Immature natural killer cell (primary cell): ENCODE measurements at regions not wholly inside any gene's neighbourhood (a gene's known extent, or its start where the extent isn't known, plus 50 kb on each side); places are given as distances from the start of the nearest gene placed in this dataset.

Experiments
- DNase-seq, 3 donors: peaks; one replicate each; pipeline ENCODE4 v3.0.0; 2022; ENCODE audit warnings: mixed read lengths in 1 of 3
- H3K27ac Mint-ChIP-seq, 6 donors: one replicate each; pipeline ENCODE4 v1.8.0; 2020; ENCODE audit warnings: mixed read lengths in 6 of 6, mild to moderate bottlenecking in 5 of 6, inconsistent platforms in 4 of 6, moderate library complexity in 3 of 6
- H3K27me3 Mint-ChIP-seq, 3 donors: one replicate each; pipeline ENCODE4 v1.8.0; 2020 to 2021; ENCODE audit warnings: low read depth in 3 of 3, mild to moderate bottlenecking in 3 of 3, mixed read lengths in 3 of 3, moderate library complexity in 3 of 3, inconsistent platforms in 1 of 3
- H3K36me3 Mint-ChIP-seq, 3 donors: one replicate each; pipeline ENCODE4 v1.8.0; 2020; ENCODE audit warnings: mixed read lengths in 3 of 3, inconsistent platforms in 2 of 3, mild to moderate bottlenecking in 2 of 3
- H3K4me1 Mint-ChIP-seq, 2 donors: one replicate each; pipeline ENCODE4 v1.8.0; 2020; ENCODE audit warnings: inconsistent platforms in 2 of 2, mild to moderate bottlenecking in 2 of 2, mixed read lengths in 2 of 2, moderate library complexity in 1 of 2
- H3K4me3 Mint-ChIP-seq, 5 donors: one replicate each; pipeline ENCODE4 v1.8.0; 2020; ENCODE audit warnings: mild to moderate bottlenecking in 5 of 5, mixed read lengths in 5 of 5, inconsistent platforms in 3 of 5, moderate library complexity in 3 of 5
- H3K9me3 Mint-ChIP-seq, 6 donors: one replicate each; pipeline ENCODE4 v1.8.0; 2020; ENCODE audit warnings: mild to moderate bottlenecking in 6 of 6, mixed read lengths in 6 of 6, inconsistent platforms in 4 of 6, moderate library complexity in 3 of 6

DNA sequence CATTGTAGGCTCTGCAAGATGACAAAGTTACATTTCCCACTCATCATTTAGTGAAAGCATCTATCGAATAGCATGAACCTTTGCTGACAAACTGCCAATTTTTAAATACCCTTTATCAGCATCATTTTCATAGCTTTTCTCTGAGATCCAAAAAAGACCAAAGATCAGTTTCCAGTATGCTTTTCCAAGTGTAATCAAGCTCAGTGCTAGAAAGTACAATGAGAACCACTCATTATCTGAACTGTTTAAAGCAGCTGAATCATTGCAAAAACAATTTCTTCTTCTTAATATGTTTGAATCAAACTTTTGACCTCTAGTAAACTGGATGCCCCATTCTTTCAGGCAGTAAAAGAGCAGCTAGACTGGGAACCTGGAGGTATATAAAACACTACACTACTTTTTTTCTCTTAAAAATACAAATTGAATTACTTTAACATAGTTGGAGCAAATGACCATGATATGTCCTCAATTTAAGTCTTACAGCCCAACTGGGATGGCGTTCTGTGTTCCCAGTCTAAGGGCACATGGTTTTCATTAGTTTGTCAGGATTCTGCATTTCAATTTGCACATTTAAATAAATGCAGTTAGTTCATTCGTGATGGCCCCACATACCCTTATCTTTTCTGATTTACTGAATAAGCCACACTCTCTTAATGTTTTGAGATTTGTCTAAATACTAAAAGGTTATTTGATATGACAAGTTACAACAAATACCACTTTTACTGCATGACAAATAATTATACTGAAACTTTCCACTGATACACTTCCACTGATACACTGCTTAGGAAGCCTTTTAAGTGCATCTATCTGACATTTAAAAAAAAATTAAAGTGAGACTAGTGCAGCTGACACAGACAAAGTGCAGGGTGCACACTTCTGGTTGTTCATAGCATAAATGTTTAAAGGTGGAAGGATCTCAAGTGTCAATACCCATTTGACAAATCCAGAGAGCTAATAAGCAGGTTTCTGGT is 146.0 kb upstream of the FRMD4B start:
- no peak for DNase-seq
- H3K4me3 Mint-ChIP-seq = no peak overlapping the region
- peaks cover 0 to 3% (median 0%) of the 10 kb centered on the region in 6 donors for H3K9me3 Mint-ChIP-seq
- H3K27me3 Mint-ChIP-seq = peaks cover 0 to 2% (median 1%) of the 10 kb centered on the region in 3 donors
- H3K36me3 Mint-ChIP-seq = no peaks in the 10 kb centered on the region
- H3K27ac Mint-ChIP-seq = no peak overlapping the region
- H3K4me1 Mint-ChIP-seq = no peaks in the 10 kb centered on the region

GRCh38 chr3:69530554-69530953 is 144.7 kb upstream of the FRMD4B start:
- H3K9me3 Mint-ChIP-seq = peaks cover 0 to 2% (median 0%) of the 10 kb centered on the region in 6 donors
- no peak overlapping the region for H3K4me3 Mint-ChIP-seq
- no peaks in the 10 kb centered on the region for H3K4me1 Mint-ChIP-seq
- H3K36me3 Mint-ChIP-seq = no peaks in the 10 kb centered on the region
- peaks cover 0 to 2% (median 2%) of the 10 kb centered on the region in 3 donors for H3K27me3 Mint-ChIP-seq
- H3K27ac Mint-ChIP-seq = no peak overlapping the region
- DNase-seq = no peak

GRCh38 chr3:69527498-69527897 is 141.6 kb upstream of the FRMD4B start:
- Mint-ChIP-seq H3K4me3 (no peak overlapping the region), H3K27ac (no peak overlapping the region), H3K4me1 (no peaks in the 10 kb centered on the region), H3K27me3 (peaks cover 0 to 2% (median 2%) of the 10 kb centered on the region in 3 donors), H3K36me3 (no peaks in the 10 kb centered on the region), H3K9me3 (no peaks in the 10 kb centered on the region)
- no peak for DNase-seq

- Mint-ChIP-seq H3K27me3 (peaks cover under 1 to 2% (median 2%) of the 10 kb centered on the region in 3 donors), H3K9me3 (no peaks in the 10 kb centered on the region), H3K36me3 (no peaks in the 10 kb centered on the region), H3K4me3 (no peak overlapping the region), H3K4me1 (no peaks in the 10 kb centered on the region), H3K27ac (no peak overlapping the region)
- DNase-seq = no peak
Observed at GRCh38 chr3:69524816-69525215, 138.9 kb upstream of the FRMD4B start.

GRCh38 chr3:69521286-69521685 is 135.4 kb upstream of the FRMD4B start:
- no peaks in the 10 kb centered on the region for H3K36me3 Mint-ChIP-seq
- no peak overlapping the region for H3K27ac Mint-ChIP-seq
- no peak for DNase-seq
- peaks cover 0 to 2% (median 0%) of the 10 kb centered on the region in 3 donors for H3K27me3 Mint-ChIP-seq
- H3K9me3 Mint-ChIP-seq = peaks cover 0 to 3% (median 0%) of the 10 kb centered on the region in 6 donors
- no peaks in the 10 kb centered on the region for H3K4me1 Mint-ChIP-seq
- H3K4me3 Mint-ChIP-seq = no peak overlapping the region

- no peaks in the 10 kb centered on the region for H3K4me1 Mint-ChIP-seq
- H3K36me3 Mint-ChIP-seq = no peaks in the 10 kb centered on the region
- H3K9me3 Mint-ChIP-seq = peaks cover 0 to 8% (median 0%) of the 10 kb centered on the region in 6 donors
- peaks cover 2 to 3% (median 3%) of the 10 kb centered on the region in 3 donors for H3K27me3 Mint-ChIP-seq
- H3K27ac Mint-ChIP-seq = no peak overlapping the region
- H3K4me3 Mint-ChIP-seq = no peak overlapping the region
- no peak for DNase-seq
Observed at GRCh38 chr3:69511361-69511760, 125.5 kb upstream of the FRMD4B start.

- peaks cover 2 to 3% (median 3%) of the 10 kb centered on the region in 3 donors for H3K27me3 Mint-ChIP-seq
- DNase-seq = no peak
- no peaks in the 10 kb centered on the region for H3K36me3 Mint-ChIP-seq
- H3K27ac Mint-ChIP-seq = no peak overlapping the region
- no peaks in the 10 kb centered on the region for H3K4me1 Mint-ChIP-seq
- H3K9me3 Mint-ChIP-seq = peaks cover 0 to 8% (median 0%) of the 10 kb centered on the region in 6 donors
- H3K4me3 Mint-ChIP-seq = no peak overlapping the region
Observed at GRCh38 chr3:69510481-69511030, 124.7 kb upstream of the FRMD4B start.

- no peak for DNase-seq
- peaks cover 3 to 4% (median 3%) of the 10 kb centered on the region in 3 donors for H3K27me3 Mint-ChIP-seq
- H3K4me3 Mint-ChIP-seq = no peak overlapping the region
- no peaks in the 10 kb centered on the region for H3K36me3 Mint-ChIP-seq
- no peaks in the 10 kb centered on the region for H3K4me1 Mint-ChIP-seq
- H3K9me3 Mint-ChIP-seq = peaks cover 0 to 8% (median 0%) of the 10 kb centered on the region in 6 donors
- no peak overlapping the region for H3K27ac Mint-ChIP-seq
Observed at GRCh38 chr3:69509288-69509687, 123.4 kb upstream of the FRMD4B start.

DNA sequence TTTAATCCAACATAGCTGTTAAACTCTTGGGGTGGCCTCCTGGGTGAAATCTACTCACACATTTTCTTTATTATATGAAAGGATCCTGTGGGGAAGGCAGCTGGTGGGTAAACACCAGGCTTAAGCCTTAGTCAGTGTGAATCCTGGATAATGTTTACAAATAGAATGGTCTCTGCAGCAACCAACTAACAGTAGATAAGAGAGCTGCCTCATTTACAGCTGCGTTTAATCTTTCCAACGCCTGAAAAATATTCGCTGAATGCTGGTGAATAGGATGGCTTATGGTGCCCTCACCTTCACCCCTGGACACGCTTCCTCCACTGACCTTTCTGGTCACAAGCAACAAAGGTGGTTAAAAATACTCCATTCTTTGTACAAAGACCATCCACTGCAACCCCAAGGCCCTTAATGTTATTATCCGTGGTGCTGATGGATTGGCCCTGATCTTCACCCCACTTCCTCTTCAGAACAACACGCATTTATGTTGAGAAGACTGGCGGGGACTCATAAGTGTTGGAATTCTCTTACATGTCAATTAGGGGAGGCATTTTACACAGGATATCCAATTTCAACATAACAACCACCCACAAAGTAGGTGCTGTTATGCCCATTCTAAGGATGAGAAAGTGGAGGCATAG is 120.0 kb upstream of the FRMD4B start:
- H3K4me3 Mint-ChIP-seq = no peak overlapping the region
- no peak for DNase-seq
- H3K4me1 Mint-ChIP-seq = no peaks in the 10 kb centered on the region
- H3K27ac Mint-ChIP-seq = no peak overlapping the region
- H3K27me3 Mint-ChIP-seq = peaks cover 3 to 5% (median 3%) of the 10 kb centered on the region in 3 donors
- peaks cover 0 to 7% (median 0%) of the 10 kb centered on the region in 6 donors for H3K9me3 Mint-ChIP-seq
- H3K36me3 Mint-ChIP-seq = no peaks in the 10 kb centered on the region

DNA sequence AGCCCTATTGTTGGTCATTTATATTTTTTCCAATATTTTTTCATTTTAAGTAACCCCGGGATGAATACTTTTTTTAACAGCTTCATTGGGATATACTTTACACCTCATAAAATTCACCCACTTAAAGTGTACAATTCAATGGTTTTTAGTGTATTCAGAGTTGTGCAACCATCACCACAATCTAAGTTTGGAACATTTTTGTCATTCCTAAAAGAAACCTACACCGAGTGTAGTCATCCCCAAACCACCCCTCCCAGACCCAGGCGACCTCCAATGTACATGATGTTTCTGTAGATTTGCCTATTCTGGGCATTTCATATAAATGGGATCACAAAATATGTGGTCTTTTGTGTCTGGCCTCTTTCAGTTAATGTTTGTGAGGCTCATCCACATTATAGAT is 118.3 kb upstream of the FRMD4B start:
- H3K9me3 Mint-ChIP-seq = peaks cover 0 to 9% (median 0%) of the 10 kb centered on the region in 6 donors
- no peak overlapping the region for H3K27ac Mint-ChIP-seq
- H3K36me3 Mint-ChIP-seq = no peaks in the 10 kb centered on the region
- H3K4me1 Mint-ChIP-seq = no peaks in the 10 kb centered on the region
- DNase-seq = no peak
- no peak overlapping the region for H3K4me3 Mint-ChIP-seq
- peaks cover under 1 to 8% (median 1%) of the 10 kb centered on the region in 3 donors for H3K27me3 Mint-ChIP-seq

- no peak for DNase-seq
- Mint-ChIP-seq H3K4me3 (no peak overlapping the region), H3K36me3 (no peaks in the 10 kb centered on the region), H3K27me3 (peaks cover 0 to 11% (median 8%) of the 10 kb centered on the region in 3 donors), H3K27ac (no peak overlapping the region), H3K4me1 (no peaks in the 10 kb centered on the region), H3K9me3 (peaks cover 0 to 10% (median 0%) of the 10 kb centered on the region in 6 donors)
Observed at GRCh38 chr3:69500604-69501003, 114.7 kb upstream of the FRMD4B start.

DNA sequence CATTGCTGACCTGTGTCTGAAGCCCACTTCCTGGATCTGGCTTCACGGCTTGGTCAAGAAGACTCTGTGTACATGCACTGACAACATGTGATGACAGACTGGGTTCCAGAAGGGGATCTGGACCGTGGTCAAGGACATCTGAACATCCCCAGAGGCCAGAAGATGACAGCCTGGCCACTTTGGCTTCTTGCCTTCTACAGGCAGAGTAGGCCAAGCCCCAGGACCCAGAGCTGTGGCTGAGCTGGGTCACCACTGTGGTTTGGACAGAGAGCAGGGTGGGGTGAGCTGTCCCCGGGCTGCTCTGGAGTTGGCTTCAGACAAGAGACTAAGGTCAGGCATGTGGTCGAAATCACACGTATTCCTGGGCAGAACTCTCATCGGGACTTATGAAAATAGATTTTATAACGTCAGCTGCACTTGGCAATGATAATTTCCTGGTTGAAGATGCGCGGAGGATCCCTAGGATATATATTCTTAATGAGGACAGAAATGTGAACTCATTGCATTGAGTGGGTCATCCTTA is 114.1 kb upstream of the FRMD4B start:
- Mint-ChIP-seq H3K27me3 (peaks cover 3 to 11% (median 8%) of the 10 kb centered on the region in 3 donors), H3K9me3 (peaks cover 0 to 10% (median 0%) of the 10 kb centered on the region in 6 donors), H3K36me3 (no peaks in the 10 kb centered on the region), H3K4me3 (no peak overlapping the region), H3K4me1 (no peaks in the 10 kb centered on the region), H3K27ac (no peak overlapping the region)
- no peak for DNase-seq

GRCh38 chr3:69499422-69499821 is 113.5 kb upstream of the FRMD4B start:
- Mint-ChIP-seq H3K36me3 (no peaks in the 10 kb centered on the region), H3K27me3 (peaks cover 4 to 9% (median 8%) of the 10 kb centered on the region in 3 donors)

More at GRCh38 chr3:69499422-69499821, 113.5 kb upstream of the FRMD4B start:
- Mint-ChIP-seq H3K4me1 (no peaks in the 10 kb centered on the region), H3K4me3 (no peak overlapping the region), H3K27ac (no peak overlapping the region), H3K9me3 (peaks cover 0 to 10% (median 0%) of the 10 kb centered on the region in 6 donors)
- no peak for DNase-seq
